AG09309 (cell line): ENCODE measurements at regions not wholly inside any gene's neighbourhood (a gene's known extent, or its start where the extent isn't known, plus 50 kb on each side); places are given as distances from the start of the nearest gene placed in this dataset.

Experiments
- DNase-seq: peaks from one replicate; pipeline ENCODE4 v3.0.0-alpha.2; 2010; ENCODE audit warnings: low read depth
- H3K4me3 ChIP-seq: 2 replicates; pipeline ENCODE4 v1.5.1; 2011; ENCODE audit warnings: mild to moderate bottlenecking, low read depth, low read length, moderate library complexity; ENCODE audit not compliant: control insufficient read depth
- CTCF ChIP-seq: IDR thresholded peaks from 2 replicates; pipeline ENCODE4 v1.5.1; 2011; ENCODE audit warnings: mild to moderate bottlenecking, low read depth, low read length, inconsistent platforms; ENCODE audit not compliant: insufficient read depth, control insufficient read depth; ENCODE audit errors: missing control alignments

DNA sequence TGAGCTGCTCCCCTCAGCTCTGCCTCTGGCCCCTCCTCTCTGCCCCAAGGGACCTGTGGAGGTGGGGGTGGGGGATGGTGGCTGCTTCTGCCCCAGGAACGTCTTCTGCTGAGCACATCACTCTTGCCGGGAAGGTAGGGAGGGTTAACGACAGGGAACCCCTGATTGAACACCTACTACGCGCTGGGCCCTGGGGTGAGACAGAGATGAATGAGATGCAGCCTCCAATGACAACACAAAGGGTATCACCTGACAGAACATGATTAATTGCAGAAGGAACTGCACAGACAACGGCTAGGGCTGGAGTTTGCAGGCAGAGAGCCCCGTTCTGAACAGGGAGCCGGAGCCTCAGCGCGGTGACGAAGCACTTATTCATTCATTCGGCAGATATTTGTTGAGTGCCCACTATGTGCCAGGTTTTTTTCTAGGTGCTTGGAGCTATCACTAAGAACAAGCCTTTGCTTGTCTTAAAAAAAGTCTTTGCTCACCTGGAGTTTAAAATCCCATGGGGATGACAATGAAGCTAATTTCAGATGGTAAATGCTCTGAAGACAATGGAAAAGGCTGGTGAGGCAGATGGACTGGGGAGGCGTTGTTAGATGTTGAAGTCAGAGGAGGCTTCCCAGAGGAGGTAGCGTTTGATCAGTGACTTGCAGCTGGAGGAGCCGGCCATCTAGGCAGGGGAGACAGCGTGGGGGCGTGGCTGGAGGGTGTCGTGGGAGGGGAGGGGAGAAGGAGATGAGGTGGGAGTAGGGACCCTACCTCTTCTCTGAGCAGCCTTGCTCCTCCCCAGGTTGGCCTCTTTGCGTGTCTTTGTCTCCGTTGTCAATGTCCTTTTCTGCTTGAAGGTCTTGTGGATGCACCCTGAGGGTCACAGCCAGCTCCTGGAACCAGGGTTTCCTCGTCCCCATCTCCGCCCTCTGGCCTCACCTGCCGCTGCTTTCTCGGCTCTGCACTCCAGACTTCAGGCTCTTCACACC, 103.1 kb upstream of the CSF3R start:
- DNase-seq, result no peak
- no peak overlapping the region for H3K4me3 ChIP-seq
- no peak for TF ChIP-seq CTCF

- no peak for DNase-seq
- H3K4me3 ChIP-seq, result no peak overlapping the region
- TF ChIP-seq CTCF, result no peak
Measured at GRCh38 chr1:36584874-36585453, 102.3 kb upstream of the CSF3R start.

- no peak for TF ChIP-seq CTCF
- no peak for DNase-seq
- no peak overlapping the region for H3K4me3 ChIP-seq
Measured at GRCh38 chr1:36583980-36584782, 101.5 kb upstream of the CSF3R start.

DNA sequence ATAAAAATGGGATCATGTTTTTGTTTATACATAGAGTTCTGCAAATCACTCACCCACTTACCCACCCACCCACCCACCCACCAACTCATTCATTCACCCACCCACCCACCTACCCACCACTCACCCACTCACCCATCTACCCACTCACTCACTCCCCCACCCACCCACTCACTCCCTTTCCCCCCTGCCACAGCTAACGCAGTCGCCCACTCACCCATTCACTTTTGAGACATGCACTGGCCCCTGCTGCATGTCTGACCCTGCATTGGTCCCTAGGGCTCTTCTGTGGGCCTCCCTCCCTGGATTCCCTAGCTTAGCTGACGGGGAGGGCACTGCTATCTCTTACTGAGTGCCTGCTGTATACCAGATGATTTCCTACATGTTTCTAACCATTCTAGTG, 100.4 kb upstream of the CSF3R start:
- no peak overlapping the region for H3K4me3 ChIP-seq
- no peak for TF ChIP-seq CTCF
- DNase-seq, result no peak

GRCh38 chr1:36582066-36582755, 99.5 kb upstream of the CSF3R start:
- TF ChIP-seq CTCF, result no peak
- H3K4me3 ChIP-seq, result no peak overlapping the region
- DNase-seq, result no peak

DNA sequence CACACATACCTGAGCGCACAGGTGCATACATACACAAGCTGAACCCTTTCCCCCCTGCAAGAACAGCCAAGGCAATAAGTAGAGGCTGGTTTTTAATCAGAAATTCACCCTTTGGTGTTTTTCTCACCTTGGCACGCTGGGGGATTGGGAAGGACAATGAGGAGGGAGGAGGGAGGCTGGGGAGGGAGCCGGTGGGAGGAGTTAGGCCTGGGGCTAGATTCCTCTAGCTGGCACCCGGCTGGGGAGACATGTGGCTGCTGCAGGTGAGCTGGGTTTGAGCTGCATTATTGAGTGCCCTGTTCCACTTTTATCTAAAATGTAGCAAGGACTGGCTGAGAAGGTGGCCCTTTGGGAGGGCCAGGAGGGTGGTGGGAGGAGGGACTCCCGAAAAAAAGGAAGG, 97.8 kb upstream of the CSF3R start:
- TF ChIP-seq CTCF, result no peak
- no peak for DNase-seq
- no peak overlapping the region for H3K4me3 ChIP-seq
